ENCODE measurements at regions not wholly inside any gene's neighbourhood (a gene's known extent, or its start where the extent isn't known, plus 50 kb on each side); places are given as distances from the start of the nearest gene placed in this dataset.
"Not testable (repeated sequence)": the region's sequence is repeated elsewhere in the genome, so short reads cannot be mapped to it uniquely, and the experiment has no call there.

DNA sequence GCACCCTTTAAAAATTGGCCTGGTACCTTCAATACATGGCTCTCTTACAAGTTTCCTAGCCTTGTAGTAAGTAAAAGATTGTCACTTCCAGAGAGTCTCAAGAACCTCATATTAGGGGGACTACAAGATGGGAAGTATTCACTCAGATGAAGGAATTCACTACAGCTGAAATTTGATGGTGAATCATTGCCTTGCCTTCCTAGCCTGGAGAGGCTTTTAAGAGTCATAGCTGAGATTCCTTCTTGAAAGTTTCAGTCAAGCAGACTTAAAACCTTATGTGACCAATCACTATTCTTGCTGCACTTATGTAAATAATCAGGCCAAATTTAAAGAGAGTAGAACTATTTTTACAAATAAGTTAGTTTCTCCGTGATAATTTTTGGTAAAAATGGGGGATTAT lies 451.6 kb downstream of the TRHDE start:
- DNase-seq: no peak

GRCh38 chr12:72729451-72730010 lies 457.4 kb downstream of the TRHDE start:
- no peak for DNase-seq

DNA sequence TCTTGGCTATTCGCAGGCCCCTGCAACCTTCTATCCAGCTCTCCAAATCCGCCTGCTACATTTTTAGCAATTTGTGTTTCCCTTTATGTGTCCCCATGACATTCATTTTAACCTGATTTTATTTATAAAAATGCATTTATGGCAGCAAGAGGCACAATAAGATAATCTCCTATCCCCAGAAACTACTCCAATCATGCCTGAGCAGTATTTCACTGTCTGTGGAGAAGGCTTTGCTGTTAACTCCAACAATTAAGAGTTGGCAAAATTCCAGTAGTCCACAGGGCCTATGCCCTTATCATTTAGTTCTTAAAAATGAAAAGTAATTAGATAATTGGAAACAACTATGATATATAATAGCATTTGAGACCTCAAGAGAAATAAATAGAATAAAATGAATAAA lies 462.4 kb downstream of the TRHDE start:
- DNase-seq: no peak

- peak; percentile 2 for DNase-seq
Measured at GRCh38 chr12:72738811-72739210, 466.6 kb downstream of the TRHDE start.

DNA sequence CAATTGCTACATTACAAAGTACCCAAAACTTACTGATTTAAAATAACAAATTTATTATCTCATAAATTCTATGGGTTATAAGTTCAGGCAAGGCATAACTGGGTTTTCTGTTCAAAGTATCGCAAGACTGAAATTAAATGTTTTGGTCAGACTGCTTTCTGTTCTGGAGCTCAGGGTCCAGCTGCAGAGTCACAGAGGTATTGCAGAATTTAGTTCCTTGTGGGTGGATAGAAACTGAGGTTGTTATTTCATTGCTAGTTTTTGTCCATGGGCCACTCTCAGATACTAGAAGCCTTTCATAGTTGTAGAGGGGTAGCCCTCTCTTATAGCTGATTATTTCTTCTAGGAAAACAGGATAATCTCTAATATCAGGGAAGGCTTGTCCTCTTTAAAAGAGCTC lies 467.9 kb downstream of the TRHDE start:
- DNase-seq: peak; percentile 68

GRCh38 chr12:72742568-72742967 lies 470.4 kb downstream of the TRHDE start:
- no peak for DNase-seq

- DNase-seq: no peak
Measured at GRCh38 chr12:72746048-72746447, 473.9 kb downstream of the TRHDE start.

- DNase-seq: peak; percentile 92
Measured at GRCh38 chr12:72747111-72747849, 475.1 kb downstream of the TRHDE start.

DNA sequence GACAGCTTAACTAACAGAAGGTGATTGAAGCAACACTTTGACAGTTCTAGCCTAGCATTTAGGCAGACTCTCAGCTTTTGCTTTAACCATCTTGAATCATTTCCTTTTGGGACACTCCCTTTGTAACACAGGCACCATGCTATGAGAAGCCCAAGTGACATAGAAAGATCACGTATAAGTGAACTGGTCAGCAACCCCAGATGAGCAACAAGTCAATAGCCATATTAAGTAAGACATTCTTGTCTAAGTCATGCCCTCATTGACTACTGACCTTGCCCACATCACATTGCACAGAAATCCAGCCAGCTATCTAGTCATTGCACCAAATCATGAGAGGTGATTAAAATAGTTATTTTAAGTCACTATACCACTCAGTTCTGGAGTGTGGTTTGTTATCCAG lies 476.8 kb downstream of the TRHDE start:
- DNase-seq: peak; percentile 82

GRCh38 chr12:72753571-72753970 lies 481.4 kb downstream of the TRHDE start:
- DNase-seq: no peak

DNA sequence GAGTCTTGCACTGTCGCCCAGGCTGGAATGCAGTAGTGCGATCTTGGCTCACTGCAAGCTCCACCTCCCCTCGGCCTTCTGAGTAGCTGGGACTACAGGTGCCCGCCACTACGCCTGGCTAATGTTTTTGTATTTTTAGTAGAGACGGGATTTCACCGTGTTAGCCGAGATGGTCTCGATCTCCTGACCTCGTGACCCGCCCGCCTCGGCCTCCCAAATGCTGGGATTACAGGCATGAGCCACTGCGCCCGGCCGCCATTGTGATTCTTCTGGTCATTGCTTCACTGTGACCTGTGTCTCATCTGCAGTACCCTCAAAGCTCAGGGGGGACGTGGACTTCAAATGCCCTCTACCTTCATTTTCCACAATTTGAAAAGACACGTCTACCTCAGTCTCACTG lies 481.9 kb downstream of the TRHDE start:
- not testable (repeated sequence) for DNase-seq

DNA sequence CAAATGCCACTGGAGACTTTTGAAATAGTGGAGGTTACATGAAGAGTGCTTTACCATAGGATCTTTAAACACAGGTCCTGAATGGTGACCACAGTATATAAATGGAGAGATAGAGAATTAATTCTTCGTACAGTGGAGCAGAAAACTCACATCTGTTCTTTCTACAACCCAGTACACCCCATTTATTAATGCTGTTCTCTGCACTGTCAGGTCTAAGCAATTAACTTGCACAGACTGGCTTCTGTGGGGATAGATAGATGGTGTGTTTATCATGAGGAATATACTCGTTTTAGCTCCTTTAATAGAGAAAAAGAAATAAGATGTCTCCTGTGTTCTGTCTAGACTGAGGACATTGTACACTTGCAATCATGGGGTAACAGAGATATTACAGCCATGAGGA lies 494.3 kb downstream of the TRHDE start:
- DNase-seq: no peak

GRCh38 chr12:72774023-72774422 lies 501.9 kb downstream of the TRHDE start:
- DNase-seq: no peak

GRCh38 chr12:72777806-72778205 lies 505.6 kb downstream of the TRHDE start:
- DNase-seq: no peak

GRCh38 chr12:72790273-72790672 lies 518.1 kb downstream of the TRHDE start:
- DNase-seq: no peak

GRCh38 chr12:72792889-72793288 lies 520.7 kb downstream of the TRHDE start:
- no peak for DNase-seq

- DNase-seq: no peak
Measured at GRCh38 chr12:72793796-72794195, 521.6 kb downstream of the TRHDE start.

DNA sequence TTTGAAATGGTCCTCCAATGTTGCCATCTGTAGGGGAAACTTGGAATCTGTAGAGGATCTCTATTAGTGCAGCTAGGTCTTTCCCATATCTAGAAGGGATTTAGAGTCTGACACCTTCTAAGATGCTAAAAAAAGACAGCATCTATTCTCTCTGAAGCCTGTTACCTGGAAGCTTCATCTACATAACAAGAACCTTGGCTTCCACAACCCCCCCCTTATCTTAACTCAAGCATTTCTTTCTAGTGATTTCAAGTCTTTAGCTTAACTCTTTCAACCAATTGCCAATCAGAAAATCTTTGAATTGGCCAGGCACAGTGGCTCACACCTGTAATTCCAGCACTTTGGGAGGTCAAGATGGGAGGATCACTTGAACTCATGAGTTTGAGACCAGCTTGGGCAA lies 543.3 kb downstream of the TRHDE start:
- DNase-seq: no peak

GRCh38 chr12:72828662-72829324 lies 556.6 kb downstream of the TRHDE start:
- no peak for DNase-seq

DNA sequence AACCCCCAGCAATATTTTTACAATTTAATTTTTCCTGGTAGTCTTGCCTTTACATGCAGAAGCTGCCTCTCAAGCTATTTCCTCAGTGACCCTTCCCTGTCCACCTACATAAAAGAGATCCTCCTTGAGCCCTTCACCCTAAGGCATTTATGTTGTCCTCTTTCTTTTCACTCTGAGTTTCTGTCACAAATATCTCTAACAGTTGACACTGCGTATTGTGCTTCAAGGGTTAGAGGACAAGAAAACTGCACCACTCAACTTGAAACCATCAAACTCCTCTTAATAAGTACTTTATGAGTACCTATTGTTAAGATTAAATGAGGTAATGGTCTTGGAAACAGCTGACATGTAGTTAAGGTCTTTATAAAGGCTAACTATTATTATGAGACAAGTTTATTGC lies 557.7 kb downstream of the TRHDE start:
- DNase-seq: no peak

- no peak for DNase-seq
Measured at GRCh38 chr12:72832024-72832423, 559.9 kb downstream of the TRHDE start.

DNA sequence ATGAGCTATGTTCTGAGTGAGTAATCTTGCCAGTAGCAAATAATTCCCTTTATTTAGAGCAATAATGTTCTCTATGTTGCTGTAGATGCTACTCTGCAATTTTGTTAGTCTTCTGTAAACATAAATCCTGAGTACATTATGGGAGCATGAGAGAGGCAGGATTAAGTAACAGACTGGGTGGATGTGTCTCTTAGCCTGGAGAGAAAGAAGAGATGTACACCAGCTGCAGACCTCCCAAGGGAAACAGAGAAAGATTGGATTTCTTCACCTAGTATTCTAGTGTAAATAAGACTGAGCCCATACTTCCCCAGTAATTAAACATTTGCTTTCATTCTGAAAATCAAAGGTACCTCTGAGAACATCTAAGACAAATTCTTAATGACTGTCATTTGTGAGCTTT lies 564.0 kb downstream of the TRHDE start:
- no peak for DNase-seq

DNA sequence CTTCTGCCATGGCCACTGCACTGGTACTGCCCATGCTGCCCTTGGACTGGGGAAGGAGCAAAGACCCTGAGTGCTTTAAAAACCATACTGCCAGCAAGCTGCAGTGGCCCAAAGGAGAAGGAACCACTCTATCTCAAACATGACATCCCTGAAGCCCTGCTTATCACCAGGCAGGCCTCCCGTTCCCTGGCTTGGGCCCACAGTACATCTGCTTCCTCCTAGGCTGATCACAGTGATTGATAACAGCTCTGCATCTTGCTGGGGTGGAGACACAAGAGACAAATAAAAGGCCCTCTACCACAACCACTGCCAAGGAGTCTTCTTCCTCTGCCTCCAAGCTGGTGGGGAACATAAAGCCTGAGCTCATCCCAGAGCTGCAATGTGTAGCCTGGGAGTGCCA lies 567.5 kb downstream of the TRHDE start:
- no peak for DNase-seq

DNA sequence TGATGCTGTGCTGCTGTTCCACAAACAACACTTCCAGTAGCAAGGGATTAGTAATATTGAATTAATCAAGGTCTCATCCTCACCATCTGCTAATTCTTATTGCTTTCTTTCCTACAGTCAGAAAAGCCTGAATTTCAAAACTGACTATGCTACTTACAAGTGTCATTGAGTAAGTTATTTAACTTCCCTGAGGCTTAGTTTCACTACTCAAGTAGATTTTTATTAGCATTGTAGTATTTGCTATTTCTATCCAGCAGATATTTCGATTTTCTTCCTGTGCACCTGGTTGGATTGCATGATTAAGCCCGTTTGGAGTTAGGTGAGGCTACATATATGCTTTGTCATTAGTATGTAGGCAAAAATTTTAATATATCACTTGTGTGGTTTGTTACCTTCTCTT lies 591.5 kb downstream of the TRHDE start:
- DNase-seq: no peak

- no peak for DNase-seq
Measured at GRCh38 chr12:72865921-72866320, 593.8 kb downstream of the TRHDE start.

Measured in inflammatory macrophage treated with lipopolysaccharide for 4 hours (primary cell).